OCI-LY3 (cell line): ENCODE measurements at regions not wholly inside any gene's neighbourhood (a gene's known extent, or its start where the extent isn't known, plus 50 kb on each side); places are given as distances from the start of the nearest gene placed in this dataset.

Experiments
- EZH2phosphoT487 ChIP-seq: fragments of 200-600 bp; shearing (Covaris generic); IDR thresholded peaks from 2 replicates; pipeline ENCODE4 v1.6.1; 2018; ENCODE audit warnings: antibody characterized with exemption, mixed run types, low read depth
- TF ChIP-seq, protein P1 (sequence below): fragments of 200-600, 300-600 bp; sonication (generic); IDR thresholded peaks from 2 replicates; pipeline ENCODE4 v1.5.1; 2014; ENCODE audit warnings: antibody characterized with exemption, low read length, low read depth

DNA sequence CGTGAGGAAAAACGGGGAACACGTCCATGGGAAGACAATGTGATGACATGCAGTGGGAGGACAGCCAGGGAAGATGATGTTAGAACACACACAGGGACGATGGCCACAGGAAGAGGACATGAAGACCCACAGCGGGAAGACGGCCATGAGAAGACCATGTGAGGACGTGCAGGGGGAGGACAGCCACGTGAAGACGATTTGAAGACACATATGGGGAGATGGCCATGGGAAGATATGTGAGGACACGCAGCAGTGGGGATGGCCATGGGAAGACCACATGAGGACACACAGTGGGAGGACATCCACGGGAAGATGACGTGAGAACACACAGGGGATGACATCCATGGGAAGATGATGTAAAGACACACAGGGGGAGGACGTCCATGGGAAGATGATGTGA, 83.8 kb downstream of the UQCRFS1 start:
- TF ChIP-seq, protein P1, sequence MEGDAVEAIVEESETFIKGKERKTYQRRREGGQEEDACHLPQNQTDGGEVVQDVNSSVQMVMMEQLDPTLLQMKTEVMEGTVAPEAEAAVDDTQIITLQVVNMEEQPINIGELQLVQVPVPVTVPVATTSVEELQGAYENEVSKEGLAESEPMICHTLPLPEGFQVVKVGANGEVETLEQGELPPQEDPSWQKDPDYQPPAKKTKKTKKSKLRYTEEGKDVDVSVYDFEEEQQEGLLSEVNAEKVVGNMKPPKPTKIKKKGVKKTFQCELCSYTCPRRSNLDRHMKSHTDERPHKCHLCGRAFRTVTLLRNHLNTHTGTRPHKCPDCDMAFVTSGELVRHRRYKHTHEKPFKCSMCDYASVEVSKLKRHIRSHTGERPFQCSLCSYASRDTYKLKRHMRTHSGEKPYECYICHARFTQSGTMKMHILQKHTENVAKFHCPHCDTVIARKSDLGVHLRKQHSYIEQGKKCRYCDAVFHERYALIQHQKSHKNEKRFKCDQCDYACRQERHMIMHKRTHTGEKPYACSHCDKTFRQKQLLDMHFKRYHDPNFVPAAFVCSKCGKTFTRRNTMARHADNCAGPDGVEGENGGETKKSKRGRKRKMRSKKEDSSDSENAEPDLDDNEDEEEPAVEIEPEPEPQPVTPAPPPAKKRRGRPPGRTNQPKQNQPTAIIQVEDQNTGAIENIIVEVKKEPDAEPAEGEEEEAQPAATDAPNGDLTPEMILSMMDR = no peak
- no peak for TF ChIP-seq EZH2phosphoT487
